ENCODE measurements at regions not wholly inside any gene's neighbourhood (a gene's known extent, or its start where the extent isn't known, plus 50 kb on each side); places are given as distances from the start of the nearest gene placed in this dataset.

GRCh38 chr16:72722552-72722951 lies 325.4 kb downstream of the ZFHX3 start:
- no peaks in the 10 kb centered on the region for H3K9me3 ChIP-seq (ENCODE audit: control insufficient read depth, insufficient read depth, low read depth, low read length)
- peaks cover 10% of the 10 kb centered on the region for H3K4me1 ChIP-seq (ENCODE audit: control insufficient read depth, insufficient read depth, low read length)
- TF ChIP-seq TCF7L2 (IDR thresholded peaks at IDR 0.05; ENCODE audit: borderline replicate concordance, low read depth, low read length), result peak; percentile 82; the same call in 1 of the 2 replicates
- peak; percentile 34; the same call in 1 of the 2 replicates for TF ChIP-seq OSR2 (tag by site-specific recombination; IDR thresholded peaks at IDR 0.05)
- no peak for TF ChIP-seq SP3 (tag by site-specific recombination; IDR thresholded peaks at IDR 0.05)
- TF ChIP-seq FEZF1 (tag by site-specific recombination; IDR thresholded peaks at IDR 0.05), result peak; percentile 77
- peak; percentile 92 for TF ChIP-seq ZBTB44 (tag by site-specific recombination; IDR thresholded peaks at IDR 0.05)
- TF ChIP-seq, protein P1, sequence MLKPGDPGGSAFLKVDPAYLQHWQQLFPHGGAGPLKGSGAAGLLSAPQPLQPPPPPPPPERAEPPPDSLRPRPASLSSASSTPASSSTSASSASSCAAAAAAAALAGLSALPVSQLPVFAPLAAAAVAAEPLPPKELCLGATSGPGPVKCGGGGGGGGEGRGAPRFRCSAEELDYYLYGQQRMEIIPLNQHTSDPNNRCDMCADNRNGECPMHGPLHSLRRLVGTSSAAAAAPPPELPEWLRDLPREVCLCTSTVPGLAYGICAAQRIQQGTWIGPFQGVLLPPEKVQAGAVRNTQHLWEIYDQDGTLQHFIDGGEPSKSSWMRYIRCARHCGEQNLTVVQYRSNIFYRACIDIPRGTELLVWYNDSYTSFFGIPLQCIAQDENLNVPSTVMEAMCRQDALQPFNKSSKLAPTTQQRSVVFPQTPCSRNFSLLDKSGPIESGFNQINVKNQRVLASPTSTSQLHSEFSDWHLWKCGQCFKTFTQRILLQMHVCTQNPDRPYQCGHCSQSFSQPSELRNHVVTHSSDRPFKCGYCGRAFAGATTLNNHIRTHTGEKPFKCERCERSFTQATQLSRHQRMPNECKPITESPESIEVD (tag by site-specific recombination; IDR thresholded peaks at IDR 0.05), result peak; percentile 39; the same call in 1 of the 2 replicates
- TF ChIP-seq ZNF623 (tag by site-specific recombination; IDR thresholded peaks at IDR 0.05), result no peak
- TF ChIP-seq ZIC2 (tag by site-specific recombination; IDR thresholded peaks at IDR 0.05), result peak; percentile 81
- 0 out of 2 replicates have a peak, but pooled peaks have one; percentile 20 for TF ChIP-seq ZNF596 (tag by site-specific recombination; IDR thresholded peaks at IDR 0.05)
- TF ChIP-seq ZNF677 (tag by site-specific recombination; IDR thresholded peaks at IDR 0.05), result no peak
- no peak overlapping the region for H3K27ac ChIP-seq (ENCODE audit: extremely low read depth, low read depth, low read length)
- no peak overlapping the region for H3K4me3 ChIP-seq (ENCODE audit: low read depth, low read length)
- POLR2A ChIA-PET, result no interaction called here
- no peaks in the 10 kb centered on the region for H3K36me3 ChIP-seq (ENCODE audit: control insufficient read depth in 2 of 2, insufficient read depth in 1 of 2, low read length in 2 of 2)
- CTCF ChIA-PET, result no interaction called here

- Histone ChIP-seq H3K4me1 (ENCODE audit: control insufficient read depth, insufficient read depth, low read length) (peaks cover 10% of the 10 kb centered on the region), H3K9me3 (ENCODE audit: control insufficient read depth, insufficient read depth, low read depth, low read length) (no peaks in the 10 kb centered on the region), H3K36me3 (ENCODE audit: control insufficient read depth in 2 of 2, insufficient read depth in 1 of 2, low read length in 2 of 2) (no peaks in the 10 kb centered on the region), H3K4me3 (ENCODE audit: low read depth, low read length) (no peak overlapping the region), H3K27ac (ENCODE audit: extremely low read depth, low read depth, low read length) (no peak overlapping the region)
- CTCF ChIA-PET, result no interaction called here
- TF ChIP-seq ZNF341 (tag by site-specific recombination; IDR thresholded peaks at IDR 0.05; ENCODE audit: low read depth) (no peak), KLF10 (tag by site-specific recombination; IDR thresholded peaks at IDR 0.05) (no peak), ZNF214 (tag by site-specific recombination; IDR thresholded peaks at IDR 0.05; ENCODE audit: borderline replicate concordance) (no peak), ZNF366 (tag by site-specific recombination; conservative IDR thresholded peaks at IDR 0.05) (no peak), ZBTB48 (tag by site-specific recombination; IDR thresholded peaks at IDR 0.05) (no peak), ZBTB1 (tag by site-specific recombination; IDR thresholded peaks at IDR 0.05) (no peak)
- TF ChIP-seq, protein P2, sequence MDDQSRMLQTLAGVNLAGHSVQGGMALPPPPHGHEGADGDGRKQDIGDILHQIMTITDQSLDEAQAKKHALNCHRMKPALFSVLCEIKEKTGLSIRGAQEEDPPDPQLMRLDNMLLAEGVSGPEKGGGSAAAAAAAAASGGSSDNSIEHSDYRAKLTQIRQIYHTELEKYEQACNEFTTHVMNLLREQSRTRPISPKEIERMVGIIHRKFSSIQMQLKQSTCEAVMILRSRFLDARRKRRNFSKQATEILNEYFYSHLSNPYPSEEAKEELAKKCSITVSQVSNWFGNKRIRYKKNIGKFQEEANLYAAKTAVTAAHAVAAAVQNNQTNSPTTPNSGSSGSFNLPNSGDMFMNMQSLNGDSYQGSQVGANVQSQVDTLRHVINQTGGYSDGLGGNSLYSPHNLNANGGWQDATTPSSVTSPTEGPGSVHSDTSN (CRISPR knock-in tag; IDR thresholded peaks at IDR 0.05), result no peak
- TF ChIP-seq, protein P3, sequence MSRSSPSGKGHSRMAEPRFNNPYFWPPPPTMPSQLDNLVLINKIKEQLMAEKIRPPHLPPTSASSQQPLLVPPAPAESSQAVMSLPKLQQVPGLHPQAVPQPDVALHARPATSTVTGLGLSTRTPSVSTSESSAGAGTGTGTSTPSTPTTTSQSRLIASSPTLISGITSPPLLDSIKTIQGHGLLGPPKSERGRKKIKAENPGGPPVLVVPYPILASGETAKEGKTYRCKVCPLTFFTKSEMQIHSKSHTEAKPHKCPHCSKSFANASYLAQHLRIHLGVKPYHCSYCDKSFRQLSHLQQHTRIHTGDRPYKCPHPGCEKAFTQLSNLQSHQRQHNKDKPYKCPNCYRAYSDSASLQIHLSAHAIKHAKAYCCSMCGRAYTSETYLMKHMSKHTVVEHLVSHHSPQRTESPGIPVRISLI (tag by site-specific recombination; IDR thresholded peaks at IDR 0.05), result no peak
- POLR2A ChIA-PET, result no interaction called here
Measured at GRCh38 chr16:72721981-72722380, 325.9 kb downstream of the ZFHX3 start.
